ENCODE measurements at regions not wholly inside any gene's neighbourhood (a gene's known extent, or its start where the extent isn't known, plus 50 kb on each side); places are given as distances from the start of the nearest gene placed in this dataset.
"Not testable (repeated sequence)": the region's sequence is repeated elsewhere in the genome, so short reads cannot be mapped to it uniquely, and the experiment has no call there.

GRCh38 chr14:43356979-43357545 is 1150.0 kb downstream of the FSCB start:
- no peaks in the 10 kb centered on the region for H3K36me3 Mint-ChIP-seq
- peaks cover 13% of the 10 kb centered on the region for H3K9me3 Mint-ChIP-seq
- no peak for ATAC-seq
- no peak overlapping the region for H3K27ac Mint-ChIP-seq
- DNase-seq (ENCODE audit: low spot score in 2 of 2): no peak
- H3K4me1 Mint-ChIP-seq: no peaks in the 10 kb centered on the region
- no peak overlapping the region for H3K4me3 Mint-ChIP-seq

GRCh38 chr14:43356382-43356781 is 1150.7 kb downstream of the FSCB start:
- Mint-ChIP-seq H3K9me3 (peaks cover 10% of the 10 kb centered on the region), H3K27ac (no peak overlapping the region), H3K36me3 (no peaks in the 10 kb centered on the region), H3K4me1 (no peaks in the 10 kb centered on the region), H3K4me3 (no peak overlapping the region)
- ATAC-seq (no peak), DNase-seq (ENCODE audit: low spot score in 2 of 2) (no peak)

GRCh38 chr14:43341921-43342320 is 1165.2 kb downstream of the FSCB start:
- Mint-ChIP-seq H3K36me3 (no peaks in the 10 kb centered on the region), H3K9me3 (peaks cover 15% of the 10 kb centered on the region), H3K27ac (no peak overlapping the region), H3K4me1 (no peaks in the 10 kb centered on the region), H3K4me3 (no peak overlapping the region)
- no peak for DNase-seq (ENCODE audit: low spot score in 2 of 2)
- no peak for ATAC-seq

GRCh38 chr14:43338713-43339112 is 1168.4 kb downstream of the FSCB start:
- H3K4me1 Mint-ChIP-seq: no peaks in the 10 kb centered on the region
- H3K36me3 Mint-ChIP-seq: no peaks in the 10 kb centered on the region
- ATAC-seq (no peak), DNase-seq (ENCODE audit: low spot score in 2 of 2) (no peak)
- no peak overlapping the region for H3K4me3 Mint-ChIP-seq
- no peak overlapping the region for H3K27ac Mint-ChIP-seq
- peaks cover 10% of the 10 kb centered on the region for H3K9me3 Mint-ChIP-seq

GRCh38 chr14:43336351-43336750 is 1170.7 kb downstream of the FSCB start:
- DNase-seq (ENCODE audit: low spot score in 2 of 2): no peak
- Mint-ChIP-seq H3K36me3 (no peaks in the 10 kb centered on the region), H3K4me3 (no peak overlapping the region), H3K9me3 (peaks cover 18% of the 10 kb centered on the region), H3K27ac (no peak overlapping the region), H3K4me1 (no peaks in the 10 kb centered on the region)
- ATAC-seq: no peak

- not testable (repeated sequence) for H3K36me3 Mint-ChIP-seq; H3K27ac Mint-ChIP-seq; ATAC-seq; H3K4me3 Mint-ChIP-seq; DNase-seq (ENCODE audit: low spot score in 2 of 2); H3K4me1 Mint-ChIP-seq
- H3K9me3 Mint-ChIP-seq: peaks cover 22% of the 10 kb centered on the region
Measured at GRCh38 chr14:43326501-43327407, 1180.3 kb downstream of the FSCB start.

- no peaks in the 10 kb centered on the region for H3K36me3 Mint-ChIP-seq
- H3K4me1 Mint-ChIP-seq: no peaks in the 10 kb centered on the region
- H3K9me3 Mint-ChIP-seq: peaks cover 3% of the 10 kb centered on the region
- H3K4me3 Mint-ChIP-seq: no peak overlapping the region
- DNase-seq (ENCODE audit: low spot score in 2 of 2): no peak
- no peak for ATAC-seq
- no peak overlapping the region for H3K27ac Mint-ChIP-seq
Measured at GRCh38 chr14:43316427-43316826, 1190.7 kb downstream of the FSCB start.

- peaks cover 3% of the 10 kb centered on the region for H3K9me3 Mint-ChIP-seq
- no peak for DNase-seq (ENCODE audit: low spot score in 2 of 2)
- no peak overlapping the region for H3K27ac Mint-ChIP-seq
- no peak for ATAC-seq
- H3K4me3 Mint-ChIP-seq: no peak overlapping the region
- no peaks in the 10 kb centered on the region for H3K4me1 Mint-ChIP-seq
- H3K36me3 Mint-ChIP-seq: no peaks in the 10 kb centered on the region
Measured at GRCh38 chr14:43313719-43314118, 1193.4 kb downstream of the FSCB start.

GRCh38 chr14:43308421-43309110 is 1198.5 kb downstream of the FSCB start:
- H3K27ac Mint-ChIP-seq: no peak overlapping the region
- H3K4me1 Mint-ChIP-seq: no peaks in the 10 kb centered on the region
- DNase-seq (ENCODE audit: low spot score in 2 of 2): no peak
- no peak overlapping the region for H3K4me3 Mint-ChIP-seq
- peaks cover 3% of the 10 kb centered on the region for H3K9me3 Mint-ChIP-seq
- no peak for ATAC-seq
- H3K36me3 Mint-ChIP-seq: no peaks in the 10 kb centered on the region

- Mint-ChIP-seq H3K27ac (no peak overlapping the region), H3K4me3 (no peak overlapping the region), H3K36me3 (no peaks in the 10 kb centered on the region), H3K4me1 (no peaks in the 10 kb centered on the region), H3K9me3 (peaks cover 3% of the 10 kb centered on the region)
- ATAC-seq (no peak), DNase-seq (ENCODE audit: low spot score in 2 of 2) (no peak)
Measured at GRCh38 chr14:43307836-43308235, 1199.2 kb downstream of the FSCB start.

- Mint-ChIP-seq H3K4me1 (no peaks in the 10 kb centered on the region), H3K27ac (no peak overlapping the region), H3K4me3 (no peak overlapping the region), H3K9me3 (peaks cover 6% of the 10 kb centered on the region), H3K36me3 (no peaks in the 10 kb centered on the region)
- no peak for ATAC-seq
- DNase-seq (ENCODE audit: low spot score in 2 of 2): no peak
Measured at GRCh38 chr14:43306053-43306452, 1201.0 kb downstream of the FSCB start.

GRCh38 chr14:43297794-43298193 is 1209.3 kb downstream of the FSCB start:
- Mint-ChIP-seq H3K36me3 (no peaks in the 10 kb centered on the region), H3K27ac (no peak overlapping the region), H3K4me3 (no peak overlapping the region), H3K4me1 (no peaks in the 10 kb centered on the region), H3K9me3 (peaks cover 20% of the 10 kb centered on the region)
- no peak for DNase-seq (ENCODE audit: low spot score in 2 of 2)
- ATAC-seq: no peak

GRCh38 chr14:43296061-43296460 is 1211.0 kb downstream of the FSCB start:
- not testable (repeated sequence) for DNase-seq (ENCODE audit: low spot score in 2 of 2); ATAC-seq; H3K36me3 Mint-ChIP-seq; H3K4me3 Mint-ChIP-seq; H3K4me1 Mint-ChIP-seq; H3K27ac Mint-ChIP-seq
- H3K9me3 Mint-ChIP-seq: peaks cover 20% of the 10 kb centered on the region

- H3K36me3 Mint-ChIP-seq: no peaks in the 10 kb centered on the region
- peaks cover 26% of the 10 kb centered on the region for H3K9me3 Mint-ChIP-seq
Measured at GRCh38 chr14:43285575-43285974, 1221.5 kb downstream of the FSCB start.

GRCh38 chr14:43260056-43260455 is 1247.0 kb downstream of the FSCB start:
- Mint-ChIP-seq H3K4me3 (no peak overlapping the region), H3K36me3 (no peaks in the 10 kb centered on the region), H3K27ac (no peak overlapping the region), H3K9me3 (peaks cover 14% of the 10 kb centered on the region), H3K4me1 (no peaks in the 10 kb centered on the region)
- DNase-seq (ENCODE audit: low spot score in 2 of 2) (no peak), ATAC-seq (no peak)

More at GRCh38 chr14:43285575-43285974, 1221.5 kb downstream of the FSCB start:
- no peak for DNase-seq (ENCODE audit: low spot score in 2 of 2)
- no peak for ATAC-seq
- no peaks in the 10 kb centered on the region for H3K4me1 Mint-ChIP-seq
- no peak overlapping the region for H3K27ac Mint-ChIP-seq
- no peak overlapping the region for H3K4me3 Mint-ChIP-seq

GRCh38 chr14:43258396-43258795 is 1248.7 kb downstream of the FSCB start:
- no peak for ATAC-seq

More at GRCh38 chr14:43258396-43258795, 1248.7 kb downstream of the FSCB start:
- H3K36me3 Mint-ChIP-seq: no peaks in the 10 kb centered on the region
- H3K4me3 Mint-ChIP-seq: no peak overlapping the region
- H3K9me3 Mint-ChIP-seq: peaks cover 17% of the 10 kb centered on the region
- H3K27ac Mint-ChIP-seq: no peak overlapping the region
- no peaks in the 10 kb centered on the region for H3K4me1 Mint-ChIP-seq
- no peak for DNase-seq (ENCODE audit: low spot score in 2 of 2)

All from stimulated activated effector memory CD8-positive, alpha-beta T cell treated with anti-CD3 and anti-CD28 coated beads, Interleukin-12 subunit alpha, Interleukin-12 subunit beta, amount 100 ng/mL, for 72 hours (primary cell).